H9 (cell line): ENCODE measurements at regions not wholly inside any gene's neighbourhood (a gene's known extent, or its start where the extent isn't known, plus 50 kb on each side); places are given as distances from the start of the nearest gene placed in this dataset.

Source experiments
- DNase-seq: peaks from one replicate; pipeline ENCODE4 v3.0.0-alpha.2; 2017
- H2AFZ ChIP-seq: one replicate; pipeline ENCODE4 v1.6.1; 2013; ENCODE audit warnings: mild to moderate bottlenecking, low read length, control low read depth, moderate library complexity
- H2AK5ac ChIP-seq: 2 replicates; pipeline ENCODE4 v1.6.1; 2013; ENCODE audit warnings: low read length, control low read depth, mixed read lengths; ENCODE audit not compliant: insufficient read length
- H2BK120ac ChIP-seq: one replicate; pipeline ENCODE4 v1.6.1; 2013; ENCODE audit warnings: low read depth, mild to moderate bottlenecking, low read length, control low read depth, inconsistent platforms; ENCODE audit not compliant: poor library complexity, severe bottlenecking
- H2BK12ac ChIP-seq: 2 replicates; pipeline ENCODE4 v1.6.1; 2013; ENCODE audit warnings: low read length, control low read depth, mixed read lengths, low read depth; ENCODE audit not compliant: insufficient read length
- H2BK15ac ChIP-seq: 2 replicates; pipeline ENCODE4 v1.6.1; 2013; ENCODE audit warnings: low read depth, low read length, control low read depth
- H2BK20ac ChIP-seq: one replicate; pipeline ENCODE4 v1.6.1; 2013; ENCODE audit warnings: low read depth, mild to moderate bottlenecking, low read length, control low read depth, inconsistent platforms; ENCODE audit not compliant: poor library complexity, severe bottlenecking
- H2BK5ac ChIP-seq: 2 replicates; pipeline ENCODE4 v1.6.1; 2013; ENCODE audit warnings: low read length, control low read depth, mixed read lengths; ENCODE audit not compliant: insufficient read length
- H3K14ac ChIP-seq: 2 replicates; pipeline ENCODE4 v1.6.1; 2013; ENCODE audit warnings: low read length, control low read depth; ENCODE audit not compliant: insufficient read depth
- H3K18ac ChIP-seq: 2 replicates; pipeline ENCODE4 v1.6.1; 2013; ENCODE audit warnings: low read depth, mild to moderate bottlenecking, mixed read lengths, low read length, control low read depth; ENCODE audit not compliant: insufficient read length
- H3K23ac ChIP-seq: 2 replicates; pipeline ENCODE4 v1.6.1; 2013; ENCODE audit warnings: low read length, control low read depth, mixed read lengths, low read depth; ENCODE audit not compliant: insufficient read length
- H3K23me2 ChIP-seq: 2 replicates; pipeline ENCODE4 v1.6.1; 2013; ENCODE audit warnings: low read depth, mild to moderate bottlenecking, mixed read lengths, low read length, control low read depth; ENCODE audit not compliant: insufficient read length, poor library complexity, severe bottlenecking
- H3K27ac ChIP-seq: 2 replicates; pipeline ENCODE4 v1.5.1; 2013; ENCODE audit warnings: low read length, control low read depth, mixed read lengths, low read depth; ENCODE audit not compliant: insufficient read length
- H3K27me3 ChIP-seq: 2 replicates; pipeline ENCODE4 v1.6.1; 2013; ENCODE audit warnings: low read length, control low read depth, inconsistent platforms; ENCODE audit not compliant: insufficient read depth
- H3K4ac ChIP-seq: 2 replicates; pipeline ENCODE4 v1.6.1; 2013; ENCODE audit warnings: low read depth, mild to moderate bottlenecking, control low read depth, inconsistent platforms, low read length, moderate library complexity
- H3K4me1 ChIP-seq: 2 replicates; pipeline ENCODE4 v1.6.1; 2013; ENCODE audit warnings: low read length, control low read depth, inconsistent platforms; ENCODE audit not compliant: insufficient read depth
- H3K4me2 ChIP-seq: 2 replicates; pipeline ENCODE4 v1.6.1; 2013; ENCODE audit warnings: low read length, control low read depth, mixed read lengths; ENCODE audit not compliant: insufficient read length, insufficient read depth
- H3K56ac ChIP-seq: 2 replicates; pipeline ENCODE4 v1.6.1; 2013; ENCODE audit warnings: low read depth, mild to moderate bottlenecking, mixed read lengths, low read length, control low read depth; ENCODE audit not compliant: insufficient read length
- H3K79me1 ChIP-seq: 2 replicates; pipeline ENCODE4 v1.6.1; 2013; ENCODE audit warnings: low read depth, mild to moderate bottlenecking, moderate library complexity, low read length, control low read depth, inconsistent platforms; ENCODE audit not compliant: insufficient read depth, poor library complexity, severe bottlenecking
- H3K79me2 ChIP-seq: 2 replicates; pipeline ENCODE4 v1.6.1; 2013; ENCODE audit warnings: low read length, control low read depth, inconsistent platforms; ENCODE audit not compliant: insufficient read depth
- H3K9ac ChIP-seq: 2 replicates; pipeline ENCODE4 v1.6.1; 2013; ENCODE audit warnings: low read length, control low read depth, mixed read lengths; ENCODE audit not compliant: insufficient read length; ENCODE audit errors: extremely low read depth
- H3K9me3 ChIP-seq: one replicate; pipeline ENCODE4 v1.6.1; 2013; ENCODE audit warnings: low read depth, low read length, inconsistent platforms; ENCODE audit not compliant: control insufficient read depth
- H3T11ph ChIP-seq: one replicate; pipeline ENCODE4 v1.6.1; 2013; ENCODE audit warnings: mild to moderate bottlenecking, low read length, control low read depth, inconsistent platforms
- H4K20me1 ChIP-seq: one replicate; pipeline ENCODE4 v1.6.1; 2013; ENCODE audit not compliant: control insufficient read depth, insufficient read length, insufficient read depth
- H4K5ac ChIP-seq: 2 replicates; pipeline ENCODE4 v1.6.1; 2013; ENCODE audit warnings: low read depth, mild to moderate bottlenecking, mixed read lengths, low read length, control low read depth; ENCODE audit not compliant: insufficient read length
- H4K8ac ChIP-seq: replicated peaks from 2 replicates; pipeline ENCODE4 v1.6.1; 2013; ENCODE audit warnings: low read length, control low read depth, mixed read lengths, low read depth; ENCODE audit not compliant: insufficient read length
- H4K91ac ChIP-seq: 2 replicates; pipeline ENCODE4 v1.6.1; 2013; ENCODE audit warnings: low read depth, mild to moderate bottlenecking, moderate library complexity, mixed read lengths, low read length, control low read depth; ENCODE audit not compliant: insufficient read length
- H3K27ac Mint-ChIP-seq, 3 experiments: 2 replicates in 2 of 3; 3 replicates in 1 of 3; pipeline ENCODE4 v1.8.0; 2020 to 2021; ENCODE audit warnings: mixed read lengths in 3 of 3, mild to moderate bottlenecking in 1 of 3, moderate library complexity in 1 of 3
- H3K27me3 Mint-ChIP-seq: 2 replicates; pipeline ENCODE4 v1.8.0; 2021; ENCODE audit warnings: low read depth, mild to moderate bottlenecking, moderate library complexity, mixed read lengths
- H3K36me3 Mint-ChIP-seq, 3 experiments: 2 replicates in 2 of 3; 3 replicates in 1 of 3; pipeline ENCODE4 v1.8.0; 2020 to 2021; ENCODE audit warnings: low read depth in 3 of 3, mixed read lengths in 3 of 3; ENCODE audit not compliant: insufficient read depth in 1 of 3
- H3K4me1 Mint-ChIP-seq, 2 experiments: 2 replicates each; pipeline ENCODE4 v1.8.0; 2020; ENCODE audit warnings: mixed read lengths in 2 of 2
- H3K4me3 Mint-ChIP-seq, 2 experiments: 2 replicates in 1 of 2; 3 replicates in 1 of 2; pipeline ENCODE4 v1.8.0; 2020 to 2021; ENCODE audit warnings: mild to moderate bottlenecking in 2 of 2, mixed read lengths in 2 of 2, moderate library complexity in 1 of 2
- H3K9me3 Mint-ChIP-seq, 2 experiments: 2 replicates in 1 of 2; 3 replicates in 1 of 2; pipeline ENCODE4 v1.8.0; 2020; ENCODE audit warnings: mild to moderate bottlenecking in 2 of 2, mixed read lengths in 2 of 2, moderate library complexity in 1 of 2
- WGBS: extraction: QIAGEN DNeasy Blood & Tissue Kit; methylation state at CpG from one replicate; pipeline ENCODE4 v1.1.7; 2013; ENCODE audit warnings: missing lambda C conversion rate, low lambda C conversion rate, mixed read lengths; ENCODE audit not compliant: insufficient read length; ENCODE audit errors: extremely low coverage; 5-methylcytosine and 5-hydroxymethylcytosine counted together
- TF ChIP-seq, protein P1 (sequence below): fragments of 200-600 bp; sonication (generic); conservative IDR thresholded peaks from 3 replicates; pipeline ENCODE4 v1.8.0; 2021; ENCODE audit warnings: antibody characterized with exemption, mild to moderate bottlenecking

DNA sequence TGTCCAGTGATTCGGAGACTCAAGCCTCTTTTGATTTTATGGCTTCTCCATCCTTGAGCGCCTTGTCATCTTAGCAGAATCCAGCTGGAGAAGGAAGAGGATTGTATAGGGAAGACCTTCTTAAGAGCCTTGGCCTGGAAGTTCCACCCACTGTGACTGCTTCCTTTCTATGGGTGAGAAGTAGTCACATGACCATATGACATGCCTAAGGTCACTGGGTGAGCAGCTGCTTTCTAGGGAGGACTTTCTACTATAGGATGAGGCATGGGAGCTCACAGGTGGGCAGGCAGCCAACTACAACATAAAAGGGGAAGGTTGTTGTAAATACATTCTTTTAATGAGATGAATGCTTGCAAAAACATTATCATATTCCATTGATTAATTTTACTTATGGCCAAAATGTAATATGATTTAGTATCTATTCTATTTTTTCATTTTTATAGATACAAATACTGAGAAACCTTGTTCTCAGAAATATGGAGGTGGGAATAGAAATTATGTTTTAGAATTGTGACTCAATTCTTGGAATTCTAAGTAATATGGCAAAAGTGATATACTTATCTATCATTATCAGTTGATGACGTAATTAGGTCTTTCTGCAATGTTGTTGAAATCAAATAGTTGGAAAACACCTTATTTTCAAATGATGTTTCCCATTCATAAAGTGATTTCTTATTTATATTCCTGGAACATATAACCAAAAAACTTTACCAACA, 53.6 kb upstream of the MINAR1 start:
- Histone ChIP-seq H3K4me2 (no peak overlapping the region), H2AFZ (no peak overlapping the region), H3T11ph (no peak overlapping the region), H3K9ac (no peak overlapping the region), H3K23me2 (no peaks in the 10 kb centered on the region), H3K14ac (no peak overlapping the region), H3K79me1 (no peaks in the 10 kb centered on the region), H2BK120ac (no peak overlapping the region), H4K8ac (no peak overlapping the region), H2BK15ac (no peak overlapping the region), H4K5ac (no peak overlapping the region), H3K18ac (no peak overlapping the region), H3K56ac (no peak overlapping the region), H3K4me1 (peaks cover 2% of the 10 kb centered on the region; the same call in 1 of the 2 replicates), H3K27ac (no peak overlapping the region), H2BK12ac (no peak overlapping the region), H3K79me2 (no peaks in the 10 kb centered on the region), H3K23ac (no peak overlapping the region), H4K20me1 (no peaks in the 10 kb centered on the region), H2BK5ac (no peak overlapping the region), H4K91ac (no peak overlapping the region), H3K9me3 (no peaks in the 10 kb centered on the region), H3K4ac (no peak overlapping the region), H2AK5ac (no peak overlapping the region), H3K27me3 (no peaks in the 10 kb centered on the region), H2BK20ac (no peak overlapping the region)
- Mint-ChIP-seq H3K4me1 (peaks cover 18 to 21% of the 10 kb centered on the region in 2 experiments), H3K9me3 (peaks cover 8 to 14% of the 10 kb centered on the region in 2 experiments; a peak in 4 of 5 replicates), H3K27me3 (no peaks in the 10 kb centered on the region), H3K27ac (no peak overlapping the region), H3K4me3 (no peak overlapping the region), H3K36me3 (peaks cover 4 to 22% (median 11%) of the 10 kb centered on the region in 3 experiments; a peak in 5 of 7 replicates)
- no peak for DNase-seq
- TF ChIP-seq, protein P1, sequence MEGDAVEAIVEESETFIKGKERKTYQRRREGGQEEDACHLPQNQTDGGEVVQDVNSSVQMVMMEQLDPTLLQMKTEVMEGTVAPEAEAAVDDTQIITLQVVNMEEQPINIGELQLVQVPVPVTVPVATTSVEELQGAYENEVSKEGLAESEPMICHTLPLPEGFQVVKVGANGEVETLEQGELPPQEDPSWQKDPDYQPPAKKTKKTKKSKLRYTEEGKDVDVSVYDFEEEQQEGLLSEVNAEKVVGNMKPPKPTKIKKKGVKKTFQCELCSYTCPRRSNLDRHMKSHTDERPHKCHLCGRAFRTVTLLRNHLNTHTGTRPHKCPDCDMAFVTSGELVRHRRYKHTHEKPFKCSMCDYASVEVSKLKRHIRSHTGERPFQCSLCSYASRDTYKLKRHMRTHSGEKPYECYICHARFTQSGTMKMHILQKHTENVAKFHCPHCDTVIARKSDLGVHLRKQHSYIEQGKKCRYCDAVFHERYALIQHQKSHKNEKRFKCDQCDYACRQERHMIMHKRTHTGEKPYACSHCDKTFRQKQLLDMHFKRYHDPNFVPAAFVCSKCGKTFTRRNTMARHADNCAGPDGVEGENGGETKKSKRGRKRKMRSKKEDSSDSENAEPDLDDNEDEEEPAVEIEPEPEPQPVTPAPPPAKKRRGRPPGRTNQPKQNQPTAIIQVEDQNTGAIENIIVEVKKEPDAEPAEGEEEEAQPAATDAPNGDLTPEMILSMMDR = no peak
- no CpG with 5 or more reads among the region's 3 CpGs for WGBS
